Large intestine (tissue), 3 donors: ENCODE measurements at regions not wholly inside any gene's neighbourhood (a gene's known extent, or its start where the extent isn't known, plus 50 kb on each side); places are given as distances from the start of the nearest gene placed in this dataset.
"Not testable (repeated sequence)": the region's sequence is repeated elsewhere in the genome, so short reads cannot be mapped to it uniquely, and the experiment has no call there.

Experiments
- DNase-seq, 2 donors: peaks; one replicate each; pipeline versions ENCODE4 v3.0.0 to v3.0.0-alpha.2; 2013
- H3K27ac ChIP-seq: one replicate; pipeline ENCODE4 v1.5.1; 2013; ENCODE audit warnings: low read length
- H3K27me3 ChIP-seq: 2 replicates; pipeline ENCODE4 v1.6.1; 2013; ENCODE audit warnings: low read length; ENCODE audit not compliant: control insufficient read depth, insufficient read depth
- H3K36me3 ChIP-seq: 2 replicates; pipeline ENCODE4 v1.6.1; 2013; ENCODE audit warnings: low read length; ENCODE audit not compliant: control insufficient read depth, insufficient read depth
- H3K4me1 ChIP-seq: one replicate; pipeline ENCODE4 v1.6.1; 2013; ENCODE audit warnings: low read length; ENCODE audit not compliant: control insufficient read depth, insufficient read depth
- H3K4me3 ChIP-seq: one replicate; pipeline ENCODE4 v1.5.1; 2013; ENCODE audit warnings: low read length
- H3K9me3 ChIP-seq: one replicate; pipeline ENCODE4 v1.6.1; 2013; ENCODE audit warnings: mild to moderate bottlenecking, low read depth, low read length, moderate library complexity; ENCODE audit not compliant: control insufficient read depth
- WGBS: methylation state at CpG from one replicate; pipeline ENCODE4 v1.1.5; 2013; ENCODE audit warnings: low lambda C conversion rate; ENCODE audit not compliant: insufficient coverage; 5-methylcytosine and 5-hydroxymethylcytosine counted together

DNA sequence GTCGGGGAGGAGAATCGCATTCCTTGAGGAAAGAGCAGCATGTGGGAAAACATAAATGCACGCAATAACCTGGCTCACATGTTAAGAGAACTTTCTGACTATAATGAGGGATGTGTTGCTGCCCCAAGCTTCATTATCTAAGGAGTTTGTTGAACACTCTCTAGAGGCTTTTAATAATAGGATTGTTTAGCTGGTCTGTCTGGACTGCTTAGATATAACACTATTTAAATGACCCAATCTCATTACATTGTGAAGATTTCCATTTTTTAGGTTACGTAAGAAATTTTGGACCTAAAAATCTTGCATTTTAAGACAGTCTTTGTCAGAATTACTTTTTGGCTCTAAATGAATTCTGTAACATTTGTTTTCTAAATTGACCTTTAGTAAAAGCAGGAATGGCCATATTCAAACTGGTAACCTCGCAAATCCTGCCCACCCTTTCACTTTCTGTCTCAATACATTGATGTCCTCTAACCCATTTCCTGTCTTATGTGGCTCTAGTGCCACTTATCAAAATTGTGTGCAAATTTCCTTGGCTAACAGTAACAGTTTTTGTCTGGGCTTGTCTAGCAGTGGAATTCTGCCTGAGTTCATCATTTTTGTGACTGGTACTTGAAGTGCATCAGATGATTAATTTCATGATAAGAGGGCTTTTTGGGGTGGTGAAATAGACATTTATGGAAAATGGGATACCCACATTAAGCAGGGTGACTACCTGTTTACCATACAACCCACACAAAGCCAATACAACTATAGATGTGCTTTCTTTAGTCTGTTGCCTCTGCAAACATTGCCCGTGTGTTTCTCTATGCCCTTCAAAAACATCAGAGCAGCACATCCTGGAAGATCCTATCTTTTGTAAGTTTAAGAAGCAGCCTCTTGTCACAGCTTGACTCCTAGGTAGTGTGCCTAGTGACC lies 61.6 kb upstream of the IKBKE start:
- H3K4me1 ChIP-seq, H3K36me3 ChIP-seq, H3K27me3 ChIP-seq, H3K4me3 ChIP-seq, H3K27ac ChIP-seq, H3K9me3 ChIP-seq, DNase-seq: not testable (repeated sequence)
- no CpG with 5 or more reads among the region's 6 CpGs for WGBS

DNA sequence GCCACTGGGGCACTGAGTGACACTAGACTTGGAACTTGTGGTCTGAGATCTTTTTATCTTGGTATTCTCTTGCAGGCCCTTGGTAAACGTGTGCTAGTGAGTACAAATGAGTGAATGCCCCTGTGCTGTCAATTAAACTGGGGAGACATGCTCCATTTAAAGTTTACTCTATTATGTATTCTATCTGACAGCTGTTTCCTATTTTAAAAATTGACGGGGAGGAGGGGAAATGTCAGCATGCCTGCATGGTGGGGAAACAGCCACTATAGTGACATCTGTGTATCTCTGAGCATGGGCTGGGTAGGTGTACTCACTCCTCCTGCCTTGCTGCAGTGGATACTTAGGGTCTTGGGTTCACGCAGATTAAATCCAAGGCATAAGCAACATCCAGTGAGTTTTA lies 59.0 kb upstream of the IKBKE start:
- Histone ChIP-seq H3K36me3 (no peaks in the 10 kb centered on the region), H3K4me3 (no peak overlapping the region), H3K27me3 (no peaks in the 10 kb centered on the region), H3K27ac (no peak overlapping the region), H3K9me3 (no peaks in the 10 kb centered on the region), H3K4me1 (no peaks in the 10 kb centered on the region)
- DNase-seq = no peak
- WGBS = 40% methylated on average over 1 of the region's 3 CpGs

DNA sequence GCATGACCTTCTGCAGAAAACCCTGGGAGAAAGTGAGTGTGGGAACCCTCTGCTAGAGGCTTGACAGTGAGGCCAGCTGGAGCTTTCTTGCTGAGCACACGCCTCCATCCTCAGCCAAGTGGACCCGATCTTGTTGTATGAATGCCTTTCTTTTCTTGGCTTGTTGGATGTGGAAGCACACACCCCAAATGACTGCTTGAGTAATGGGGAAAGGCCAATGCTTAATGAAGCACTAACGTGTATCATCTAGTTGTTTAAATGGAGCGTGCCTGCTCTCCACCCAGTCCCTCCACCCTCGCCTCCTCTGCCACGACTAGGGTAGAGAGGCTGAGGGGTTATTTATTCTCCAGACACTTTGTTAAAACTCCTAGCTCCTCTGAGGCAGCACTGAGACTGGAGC lies 54.3 kb upstream of the IKBKE start:
- DNase-seq = no peak
- no peak overlapping the region for H3K27ac ChIP-seq
- H3K9me3 ChIP-seq = no peaks in the 10 kb centered on the region
- no peaks in the 10 kb centered on the region for H3K27me3 ChIP-seq
- no CpG with 5 or more reads among the region's 6 CpGs for WGBS
- no peaks in the 10 kb centered on the region for H3K36me3 ChIP-seq
- peaks cover 3% of the 10 kb centered on the region for H3K4me1 ChIP-seq
- no peak overlapping the region for H3K4me3 ChIP-seq

- no peaks in the 10 kb centered on the region for H3K27me3 ChIP-seq
- DNase-seq = no peak
- no peak overlapping the region for H3K4me3 ChIP-seq
- 83% methylated on average over 2 of the region's 7 CpGs for WGBS
- H3K36me3 ChIP-seq = peaks cover 8% of the 10 kb centered on the region
- H3K4me1 ChIP-seq = peaks cover 3% of the 10 kb centered on the region
- no peaks in the 10 kb centered on the region for H3K9me3 ChIP-seq
- no peak overlapping the region for H3K27ac ChIP-seq
Observed at GRCh38 chr1:206417774-206418614, 52.3 kb upstream of the IKBKE start.

DNA sequence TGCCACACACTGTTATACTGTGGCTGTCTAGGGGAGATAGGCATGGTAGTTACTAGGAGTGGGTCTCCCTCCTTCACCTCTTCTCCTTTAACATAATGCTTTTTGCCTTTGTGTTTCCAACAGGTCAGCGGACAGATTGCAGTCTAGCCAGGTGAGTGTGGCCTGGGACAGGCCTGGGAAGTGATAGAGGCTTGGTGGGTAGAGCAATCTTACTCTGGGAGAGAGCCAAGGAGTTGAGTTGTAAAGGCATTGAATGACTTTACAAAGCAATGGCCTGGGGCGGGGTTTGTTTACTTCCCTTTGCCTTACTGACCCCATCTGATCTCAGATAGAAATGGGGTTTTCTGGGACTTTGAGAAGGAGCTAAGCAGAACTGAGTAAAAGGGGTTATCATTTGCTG lies 51.0 kb upstream of the IKBKE start:
- no peak overlapping the region for H3K4me3 ChIP-seq
- DNase-seq = peak; percentile 19 to 63
- H3K27ac ChIP-seq = no peak overlapping the region
- no peaks in the 10 kb centered on the region for H3K9me3 ChIP-seq
- no CpG with 5 or more reads among the region's 2 CpGs for WGBS
- H3K36me3 ChIP-seq = peaks cover 8% of the 10 kb centered on the region
- H3K4me1 ChIP-seq = peaks cover 3% of the 10 kb centered on the region
- H3K27me3 ChIP-seq = no peaks in the 10 kb centered on the region

DNA sequence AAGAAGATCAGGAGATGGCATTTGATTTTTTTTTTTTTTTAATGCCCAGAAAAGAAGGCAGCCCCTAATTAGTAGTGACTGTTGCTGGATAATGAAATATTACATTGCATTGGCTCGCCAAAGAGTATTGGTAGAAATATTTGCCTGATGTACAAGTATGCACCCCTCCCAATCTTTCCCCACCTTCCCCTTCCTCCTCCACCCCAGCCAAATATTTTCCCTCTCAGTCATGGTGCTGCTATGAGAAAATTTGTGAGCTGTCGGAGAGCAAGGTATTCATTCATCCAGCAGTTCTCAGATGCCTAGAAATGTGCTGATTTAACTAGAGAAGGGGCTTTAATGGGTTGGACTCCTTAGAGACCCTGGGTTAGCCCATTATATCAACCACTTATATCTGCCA lies 50.5 kb upstream of the IKBKE start:
- no peak for DNase-seq
- H3K9me3 ChIP-seq = no peaks in the 10 kb centered on the region
- no peak overlapping the region for H3K4me3 ChIP-seq
- H3K4me1 ChIP-seq = peaks cover 3% of the 10 kb centered on the region
- H3K27ac ChIP-seq = no peak overlapping the region
- no CpG with 5 or more reads among the region's 2 CpGs for WGBS
- no peaks in the 10 kb centered on the region for H3K27me3 ChIP-seq
- peaks cover 9% of the 10 kb centered on the region for H3K36me3 ChIP-seq

DNA sequence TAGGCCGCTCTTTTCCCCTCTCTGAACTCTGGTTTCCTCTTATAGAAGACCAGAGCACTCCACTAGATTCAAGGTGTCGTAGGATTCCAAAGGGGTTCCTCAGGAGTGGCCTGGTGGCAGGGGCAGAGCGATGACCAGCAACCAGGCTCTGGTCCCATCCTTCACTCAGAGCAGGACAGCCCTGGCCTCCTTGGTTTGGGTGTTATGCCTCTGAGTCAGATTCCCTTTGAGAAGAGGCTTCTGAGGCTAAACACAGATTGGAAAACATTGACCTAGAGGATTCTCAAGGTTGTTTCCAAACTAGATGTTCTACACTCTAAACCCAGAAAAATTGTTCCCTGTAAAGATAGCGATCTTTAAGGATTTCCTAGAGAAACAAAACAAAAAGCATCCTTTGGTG lies 49.8 kb upstream of the IKBKE start:
- H3K36me3 ChIP-seq = peaks cover 10% of the 10 kb centered on the region
- no peak for DNase-seq
- no peaks in the 10 kb centered on the region for H3K27me3 ChIP-seq
- H3K4me3 ChIP-seq = no peak overlapping the region
- H3K9me3 ChIP-seq = no peaks in the 10 kb centered on the region
- H3K27ac ChIP-seq = no peak overlapping the region
- peaks cover 3% of the 10 kb centered on the region for H3K4me1 ChIP-seq
- 100% methylated on average over 1 of the region's 4 CpGs for WGBS
